Gastroesophageal sphincter (tissue), 3 donors: ENCODE measurements at regions not wholly inside any gene's neighbourhood (a gene's known extent, or its start where the extent isn't known, plus 50 kb on each side); places are given as distances from the start of the nearest gene placed in this dataset.

ENCODE experiments used
- EP300 ChIP-seq: sonication (generic); formaldehyde crosslinking; IDR thresholded peaks from one replicate; pipeline ENCODE4 v1.6.1; 2017; ENCODE audit warnings: antibody characterized with exemption, mild to moderate bottlenecking
- POLR2A ChIP-seq, 2 donors: fragments of 450-650 bp; IDR thresholded peaks; one replicate each; pipeline ENCODE4 v1.6.1; 2017; ENCODE audit warnings: antibody characterized with exemption in 2 of 2, mild to moderate bottlenecking in 2 of 2, moderate library complexity in 1 of 2
- TF ChIP-seq, protein P1 (sequence below), 4 experiments: fragments of 200-600 bp in 2 of 4; fragments of 450-650 bp in 2 of 4; sonication (generic) in 1 of 4; IDR thresholded peaks; one replicate each; pipeline ENCODE4 v1.5.1; 2017 to 2019; ENCODE audit warnings: antibody characterized with exemption in 4 of 4, mild to moderate bottlenecking in 2 of 4, moderate library complexity in 2 of 4

DNA sequence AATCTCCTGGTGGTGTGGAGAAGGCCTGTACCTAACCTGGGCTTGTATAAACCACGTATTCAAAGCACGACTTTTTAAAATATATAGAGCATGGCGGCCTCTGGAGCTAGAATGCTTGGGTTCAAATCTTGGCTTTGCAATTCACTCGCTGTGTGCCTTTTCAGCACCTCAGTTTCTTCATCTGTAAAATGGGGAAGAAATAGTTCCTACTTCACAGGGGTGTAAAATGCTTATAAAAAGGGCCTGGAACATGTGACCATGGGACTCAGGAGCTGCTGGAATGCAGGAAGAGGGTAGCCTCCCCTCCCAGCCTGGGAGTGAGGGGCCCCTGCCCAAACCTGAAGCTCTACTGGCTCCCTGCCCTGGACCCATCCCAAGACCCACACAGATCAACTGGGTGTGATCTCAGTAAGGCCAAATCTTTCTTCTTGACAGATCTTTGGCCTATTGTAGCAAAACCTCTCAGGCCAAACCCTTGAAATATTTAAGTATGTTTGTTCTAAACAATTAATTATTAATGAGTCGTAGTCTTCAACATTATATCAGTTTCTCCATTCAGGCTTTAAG is 269.0 kb downstream of the ZSWIM6 start:
- TF ChIP-seq, protein P1, sequence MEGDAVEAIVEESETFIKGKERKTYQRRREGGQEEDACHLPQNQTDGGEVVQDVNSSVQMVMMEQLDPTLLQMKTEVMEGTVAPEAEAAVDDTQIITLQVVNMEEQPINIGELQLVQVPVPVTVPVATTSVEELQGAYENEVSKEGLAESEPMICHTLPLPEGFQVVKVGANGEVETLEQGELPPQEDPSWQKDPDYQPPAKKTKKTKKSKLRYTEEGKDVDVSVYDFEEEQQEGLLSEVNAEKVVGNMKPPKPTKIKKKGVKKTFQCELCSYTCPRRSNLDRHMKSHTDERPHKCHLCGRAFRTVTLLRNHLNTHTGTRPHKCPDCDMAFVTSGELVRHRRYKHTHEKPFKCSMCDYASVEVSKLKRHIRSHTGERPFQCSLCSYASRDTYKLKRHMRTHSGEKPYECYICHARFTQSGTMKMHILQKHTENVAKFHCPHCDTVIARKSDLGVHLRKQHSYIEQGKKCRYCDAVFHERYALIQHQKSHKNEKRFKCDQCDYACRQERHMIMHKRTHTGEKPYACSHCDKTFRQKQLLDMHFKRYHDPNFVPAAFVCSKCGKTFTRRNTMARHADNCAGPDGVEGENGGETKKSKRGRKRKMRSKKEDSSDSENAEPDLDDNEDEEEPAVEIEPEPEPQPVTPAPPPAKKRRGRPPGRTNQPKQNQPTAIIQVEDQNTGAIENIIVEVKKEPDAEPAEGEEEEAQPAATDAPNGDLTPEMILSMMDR (IDR thresholded peaks at IDR 0.05), result no peak
- no peak for TF ChIP-seq EP300
- no peak for TF ChIP-seq POLR2A (IDR thresholded peaks at IDR 0.05)
